Loucy (cell line): ENCODE measurements at regions not wholly inside any gene's neighbourhood (a gene's known extent, or its start where the extent isn't known, plus 50 kb on each side); places are given as distances from the start of the nearest gene placed in this dataset.

Experiments
- H2AFZ ChIP-seq: fragments of 200-600 bp; sonication (generic); 2 replicates; pipeline ENCODE4 v1.6.0; 2016; ENCODE audit warnings: antibody characterized with exemption, mild to moderate bottlenecking, low read length, moderate library complexity
- H3F3A ChIP-seq: fragments of 200-600 bp; 2 replicates; pipeline ENCODE4 v1.6.0; 2016; ENCODE audit warnings: antibody characterized with exemption, low read depth, mild to moderate bottlenecking
- H3K27me3 ChIP-seq: fragments of 200-600 bp; sonication (generic); 2 replicates; pipeline ENCODE4 v1.6.1; 2014; ENCODE audit warnings: low read length, mild to moderate bottlenecking; ENCODE audit not compliant: insufficient read depth, poor library complexity, severe bottlenecking
- H3K36me3 ChIP-seq: fragments of 200-600 bp; sonication (generic); 2 replicates; pipeline ENCODE4 v1.6.1; 2016; ENCODE audit warnings: low read length; ENCODE audit not compliant: insufficient read depth
- H3K4me1 ChIP-seq: fragments of 200-600 bp; sonication (generic); 2 replicates; pipeline ENCODE4 v1.5.1; 2014; ENCODE audit warnings: low read length, mild to moderate bottlenecking; ENCODE audit not compliant: insufficient read depth, poor library complexity, severe bottlenecking
- H3K4me2 ChIP-seq: fragments of 200-600 bp; sonication (generic); 2 replicates; pipeline ENCODE4 v1.6.0; 2014; ENCODE audit warnings: antibody characterized with exemption, low read length, low read depth, mild to moderate bottlenecking; ENCODE audit not compliant: poor library complexity, severe bottlenecking
- H3K4me3 ChIP-seq: fragments of 200-600 bp; sonication (generic); 2 replicates; pipeline ENCODE4 v1.5.1; 2014; ENCODE audit warnings: low read length, mild to moderate bottlenecking, mixed read lengths; ENCODE audit not compliant: poor library complexity, severe bottlenecking
- H3K79me2 ChIP-seq: fragments of 200-600 bp; sonication (generic); 2 replicates; pipeline ENCODE4 v1.6.1; 2014; ENCODE audit warnings: low read length; ENCODE audit not compliant: insufficient read depth
- H3K9ac ChIP-seq: fragments of 200-600 bp; sonication (generic); 2 replicates; pipeline ENCODE4 v1.6.0; 2014; ENCODE audit warnings: mild to moderate bottlenecking, low read depth, low read length, moderate library complexity; ENCODE audit not compliant: poor library complexity, severe bottlenecking
- H3K9me2 ChIP-seq: fragments of 200-600 bp; sonication (generic); replicated peaks from 2 replicates; pipeline ENCODE4 v1.6.1; 2016; ENCODE audit warnings: low read depth, low read length, mixed read lengths
- H3K9me3 ChIP-seq: fragments of 200-600 bp; sonication (generic); 2 replicates; pipeline ENCODE4 v1.6.1; 2014; ENCODE audit warnings: mild to moderate bottlenecking, antibody characterized with exemption, low read length, low read depth; ENCODE audit not compliant: insufficient read depth
- H4K20me1 ChIP-seq: fragments of 200-600 bp; sonication (generic); 2 replicates; pipeline ENCODE4 v1.6.0; 2014; ENCODE audit warnings: antibody characterized with exemption, low read length, mild to moderate bottlenecking; ENCODE audit not compliant: insufficient read depth, poor library complexity, severe bottlenecking
- EZH2phosphoT487 ChIP-seq: fragments of 200-600 bp; IDR thresholded peaks from 2 replicates; pipeline ENCODE4 v1.6.1; 2018; ENCODE audit warnings: antibody characterized with exemption, mild to moderate bottlenecking, moderate library complexity, borderline replicate concordance
- TF ChIP-seq, protein P1 (sequence below): fragments of 200-600 bp; sonication (generic); conservative IDR thresholded peaks from 2 replicates; pipeline ENCODE4 v1.5.1; 2014; ENCODE audit warnings: mild to moderate bottlenecking, antibody characterized with exemption, low read length

DNA sequence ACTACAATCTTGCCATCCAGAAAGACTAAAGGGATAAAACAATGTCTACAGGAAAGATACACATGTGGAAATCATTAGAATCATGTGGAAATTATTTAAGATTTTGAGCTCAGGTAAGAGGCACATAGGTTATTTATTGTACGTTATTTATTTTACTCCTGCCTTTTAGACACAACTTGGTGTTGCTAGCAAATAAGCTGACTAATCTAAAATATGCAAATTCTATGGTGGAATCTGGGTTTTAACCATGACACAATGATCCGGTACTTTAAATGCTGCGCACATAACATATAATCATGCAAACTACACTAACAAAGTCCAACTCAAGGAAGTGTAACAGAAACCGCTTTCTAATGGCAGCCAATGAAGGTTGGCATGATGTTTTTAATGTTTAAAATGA is 112.5 kb downstream of the IFI44 start:
- Histone ChIP-seq H3F3A (no peaks in the 10 kb centered on the region), H3K9ac (no peak overlapping the region), H3K4me1 (no peaks in the 10 kb centered on the region), H3K9me2 (no peaks in the 10 kb centered on the region), H3K4me2 (no peak overlapping the region), H3K27me3 (no peaks in the 10 kb centered on the region), H3K9me3 (no peaks in the 10 kb centered on the region), H3K36me3 (no peaks in the 10 kb centered on the region), H4K20me1 (no peaks in the 10 kb centered on the region), H3K4me3 (no peak overlapping the region), H2AFZ (no peak overlapping the region), H3K79me2 (no peaks in the 10 kb centered on the region)
- TF ChIP-seq EZH2phosphoT487, result no peak
- TF ChIP-seq, protein P1, sequence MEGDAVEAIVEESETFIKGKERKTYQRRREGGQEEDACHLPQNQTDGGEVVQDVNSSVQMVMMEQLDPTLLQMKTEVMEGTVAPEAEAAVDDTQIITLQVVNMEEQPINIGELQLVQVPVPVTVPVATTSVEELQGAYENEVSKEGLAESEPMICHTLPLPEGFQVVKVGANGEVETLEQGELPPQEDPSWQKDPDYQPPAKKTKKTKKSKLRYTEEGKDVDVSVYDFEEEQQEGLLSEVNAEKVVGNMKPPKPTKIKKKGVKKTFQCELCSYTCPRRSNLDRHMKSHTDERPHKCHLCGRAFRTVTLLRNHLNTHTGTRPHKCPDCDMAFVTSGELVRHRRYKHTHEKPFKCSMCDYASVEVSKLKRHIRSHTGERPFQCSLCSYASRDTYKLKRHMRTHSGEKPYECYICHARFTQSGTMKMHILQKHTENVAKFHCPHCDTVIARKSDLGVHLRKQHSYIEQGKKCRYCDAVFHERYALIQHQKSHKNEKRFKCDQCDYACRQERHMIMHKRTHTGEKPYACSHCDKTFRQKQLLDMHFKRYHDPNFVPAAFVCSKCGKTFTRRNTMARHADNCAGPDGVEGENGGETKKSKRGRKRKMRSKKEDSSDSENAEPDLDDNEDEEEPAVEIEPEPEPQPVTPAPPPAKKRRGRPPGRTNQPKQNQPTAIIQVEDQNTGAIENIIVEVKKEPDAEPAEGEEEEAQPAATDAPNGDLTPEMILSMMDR, result no peak

DNA sequence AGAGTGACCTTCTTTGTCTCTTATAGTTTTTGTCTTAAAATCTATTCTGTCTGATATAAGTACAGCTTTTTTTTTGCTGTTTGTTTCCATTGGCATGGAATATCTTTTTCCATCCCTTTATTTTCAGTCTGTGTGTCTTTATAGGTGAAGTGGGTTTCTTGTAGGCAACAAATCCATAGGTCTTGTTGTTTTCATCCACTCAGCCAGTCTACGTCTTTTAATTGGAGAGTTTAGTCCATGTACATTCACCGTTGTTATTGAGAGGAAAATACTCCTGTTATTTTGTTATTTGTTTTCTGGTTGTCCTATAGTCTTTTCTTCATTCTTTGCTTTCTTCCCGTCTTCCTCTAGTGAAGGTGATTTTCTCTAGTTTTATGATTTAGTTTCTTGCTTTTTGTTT is 115.9 kb downstream of the IFI44 start:
- Histone ChIP-seq H3K4me2 (no peak overlapping the region), H3K27me3 (no peaks in the 10 kb centered on the region), H2AFZ (no peak overlapping the region), H4K20me1 (no peaks in the 10 kb centered on the region), H3K4me1 (no peaks in the 10 kb centered on the region), H3K9ac (no peak overlapping the region), H3K79me2 (no peaks in the 10 kb centered on the region), H3K9me3 (no peaks in the 10 kb centered on the region), H3K9me2 (no peaks in the 10 kb centered on the region), H3K36me3 (no peaks in the 10 kb centered on the region), H3K4me3 (no peak overlapping the region), H3F3A (no peaks in the 10 kb centered on the region)
- TF ChIP-seq, protein P1, result no peak
- TF ChIP-seq EZH2phosphoT487, result no peak

DNA sequence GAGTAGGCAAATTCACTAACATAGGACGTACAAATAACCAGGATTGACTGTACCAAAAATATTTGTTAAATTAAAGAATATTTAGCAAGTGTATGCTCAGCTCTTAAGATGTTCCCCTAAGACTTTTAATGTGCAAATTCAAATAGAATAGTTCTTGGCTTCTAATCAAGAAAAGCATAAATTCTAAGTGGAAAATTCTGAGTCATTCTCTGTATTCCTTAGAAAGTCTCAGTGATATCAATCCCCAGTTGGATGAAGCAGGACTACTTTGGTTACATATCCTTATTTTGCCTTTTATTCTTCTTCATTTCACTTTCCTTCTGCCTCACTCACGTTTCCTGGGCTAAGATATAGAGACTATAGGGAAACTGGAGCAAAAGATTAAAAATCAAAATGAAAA is 130.2 kb downstream of the IFI44 start:
- no peak overlapping the region for H3K4me2 ChIP-seq
- H4K20me1 ChIP-seq, result no peaks in the 10 kb centered on the region
- H3K4me1 ChIP-seq, result no peaks in the 10 kb centered on the region
- no peaks in the 10 kb centered on the region for H3K9me2 ChIP-seq
- H3K79me2 ChIP-seq, result no peaks in the 10 kb centered on the region
- TF ChIP-seq EZH2phosphoT487, result no peak
- TF ChIP-seq, protein P1, result no peak
- no peaks in the 10 kb centered on the region for H3F3A ChIP-seq
- no peaks in the 10 kb centered on the region for H3K27me3 ChIP-seq
- no peak overlapping the region for H3K9ac ChIP-seq
- H3K36me3 ChIP-seq, result no peaks in the 10 kb centered on the region
- H2AFZ ChIP-seq, result no peak overlapping the region
- H3K9me3 ChIP-seq, result no peaks in the 10 kb centered on the region
- H3K4me3 ChIP-seq, result no peak overlapping the region
